ENCODE measurements at regions not wholly inside any gene's neighbourhood (a gene's known extent, or its start where the extent isn't known, plus 50 kb on each side); places are given as distances from the start of the nearest gene placed in this dataset.
A peak's percentile ranks its signal among the peaks of the same experiment; 100 is the strongest.

GRCh38 chr9:31335529-31336234, 1048.8 kb upstream of the ACO1 start:
- TF ChIP-seq, protein P1, sequence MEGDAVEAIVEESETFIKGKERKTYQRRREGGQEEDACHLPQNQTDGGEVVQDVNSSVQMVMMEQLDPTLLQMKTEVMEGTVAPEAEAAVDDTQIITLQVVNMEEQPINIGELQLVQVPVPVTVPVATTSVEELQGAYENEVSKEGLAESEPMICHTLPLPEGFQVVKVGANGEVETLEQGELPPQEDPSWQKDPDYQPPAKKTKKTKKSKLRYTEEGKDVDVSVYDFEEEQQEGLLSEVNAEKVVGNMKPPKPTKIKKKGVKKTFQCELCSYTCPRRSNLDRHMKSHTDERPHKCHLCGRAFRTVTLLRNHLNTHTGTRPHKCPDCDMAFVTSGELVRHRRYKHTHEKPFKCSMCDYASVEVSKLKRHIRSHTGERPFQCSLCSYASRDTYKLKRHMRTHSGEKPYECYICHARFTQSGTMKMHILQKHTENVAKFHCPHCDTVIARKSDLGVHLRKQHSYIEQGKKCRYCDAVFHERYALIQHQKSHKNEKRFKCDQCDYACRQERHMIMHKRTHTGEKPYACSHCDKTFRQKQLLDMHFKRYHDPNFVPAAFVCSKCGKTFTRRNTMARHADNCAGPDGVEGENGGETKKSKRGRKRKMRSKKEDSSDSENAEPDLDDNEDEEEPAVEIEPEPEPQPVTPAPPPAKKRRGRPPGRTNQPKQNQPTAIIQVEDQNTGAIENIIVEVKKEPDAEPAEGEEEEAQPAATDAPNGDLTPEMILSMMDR (IDR thresholded peaks at IDR 0.05): no peak
- Histone ChIP-seq H3K9me3 (peaks cover 0 to 6% (median 0%) of the 10 kb centered on the region in 11 donors), H3K36me3 (no peaks in the 10 kb centered on the region), H3K27me3 (no peaks in the 10 kb centered on the region), H3K4me1 (peaks cover 0 to 20% (median 12%) of the 10 kb centered on the region in 9 donors), H3K4me3 (no peak overlapping the region), H3K27ac (peak overlapping the region in 6 of 10 donors; percentile 3 to 64 (median 47))
- DNase-seq (peak in 1 of 2 donors; percentile 9), ATAC-seq (peak in 5 of 8 donors; percentile 25 to 85 (median 53))
- intact Hi-C loops (cut with DNase I): no loop called here
- WGBS, 2 donors: 49 to 54% methylated on average over 4 of the region's 4 CpGs

DNA sequence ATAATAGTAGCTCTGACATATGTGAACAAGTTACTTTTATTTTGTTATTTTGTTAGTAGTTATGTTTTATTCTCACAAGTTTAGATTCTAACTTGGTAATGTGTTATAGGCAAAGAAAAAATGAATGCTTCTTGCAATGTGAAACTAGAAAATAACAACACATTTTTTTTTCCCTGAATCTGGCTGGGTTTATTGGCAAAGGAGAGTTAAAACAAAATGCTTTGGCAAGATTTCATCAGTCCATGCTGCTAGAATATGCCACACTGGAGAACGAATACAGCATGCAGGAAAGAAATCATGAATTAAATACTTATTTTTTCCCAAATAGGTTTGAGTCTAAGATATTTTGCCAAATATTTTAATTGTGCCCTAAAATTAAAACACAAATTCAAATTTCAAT, 1048.1 kb upstream of the ACO1 start:
- ATAC-seq: no peak
- H3K27me3 ChIP-seq: no peaks in the 10 kb centered on the region
- DNase-seq: no peak
- intact Hi-C loops (cut with DNase I): no loop called here
- no peaks in the 10 kb centered on the region for H3K36me3 ChIP-seq
- WGBS, 2 donors: 31 to 40% methylated on average over 1 of the region's 1 CpG
- no peak overlapping the region for H3K4me3 ChIP-seq
- TF ChIP-seq, protein P1 (IDR thresholded peaks at IDR 0.05): no peak
- H3K27ac ChIP-seq: peak overlapping the region in 5 of 10 donors; percentile 3 to 64 (median 49)
- H3K9me3 ChIP-seq: peaks cover 0 to 6% (median 0%) of the 10 kb centered on the region in 11 donors
- peaks cover 0 to 20% (median 12%) of the 10 kb centered on the region in 9 donors for H3K4me1 ChIP-seq

- peaks cover 0 to 20% (median 12%) of the 10 kb centered on the region in 9 donors for H3K4me1 ChIP-seq
- intact Hi-C loops (cut with DNase I): no loop called here
- TF ChIP-seq, protein P1 (IDR thresholded peaks at IDR 0.05): no peak
- no peak overlapping the region for H3K4me3 ChIP-seq
- 90 to 98% methylated on average over 1 of the region's 1 CpG for WGBS, 2 donors
- no peak for ATAC-seq
- peaks cover 0 to 6% (median 0%) of the 10 kb centered on the region in 11 donors for H3K9me3 ChIP-seq
- no peaks in the 10 kb centered on the region for H3K27me3 ChIP-seq
- H3K36me3 ChIP-seq: no peaks in the 10 kb centered on the region
- H3K27ac ChIP-seq: peak overlapping the region in 3 of 10 donors; percentile 45 to 64 (median 57)
- no peak for DNase-seq
These were observed 1047.6 kb upstream of the ACO1 start for GRCh38 chr9:31336841-31337240.

DNA sequence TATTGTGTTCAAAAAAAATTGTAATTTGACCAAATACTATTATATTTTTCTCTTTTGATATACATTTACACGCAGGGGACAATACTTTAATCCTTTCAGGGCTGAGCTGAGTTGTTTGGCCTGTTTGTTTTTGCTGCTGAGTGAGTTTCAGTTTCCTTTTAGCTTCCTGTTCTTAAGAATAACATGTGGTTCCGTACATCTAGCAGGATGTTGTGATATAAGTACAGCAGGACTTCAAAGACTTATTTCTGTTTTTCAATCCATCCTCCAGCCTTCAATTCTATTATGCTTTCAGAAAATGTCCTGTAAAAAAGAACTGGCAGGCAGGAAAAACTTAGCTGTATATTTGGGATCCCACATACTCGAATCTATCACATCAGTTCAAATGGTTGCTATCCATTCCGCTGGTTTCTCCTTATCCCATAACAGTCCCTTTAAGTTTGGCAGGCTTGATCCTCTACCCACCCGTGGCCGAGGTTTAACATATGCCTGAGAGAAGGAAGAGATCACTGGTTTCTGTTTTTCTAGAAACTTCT, 1037.3 kb upstream of the ACO1 start:
- H3K27me3 ChIP-seq: no peaks in the 10 kb centered on the region
- peaks cover 0 to 15% (median 5%) of the 10 kb centered on the region in 11 donors for H3K9me3 ChIP-seq
- DNase-seq: no peak
- ATAC-seq: peak in 6 of 8 donors; percentile 55 to 70 (median 58)
- H3K27ac ChIP-seq: peak overlapping the region in 6 of 10 donors; percentile 32 to 84 (median 48)
- no peaks in the 10 kb centered on the region for H3K36me3 ChIP-seq
- intact Hi-C loops (cut with DNase I): no loop called here
- peaks cover 0 to 18% (median 7%) of the 10 kb centered on the region in 9 donors for H3K4me1 ChIP-seq
- peak overlapping the region in 6 of 10 donors; percentile 14 to 34 (median 27) for H3K4me3 ChIP-seq
- TF ChIP-seq, protein P1 (IDR thresholded peaks at IDR 0.05): no peak
- WGBS, 2 donors: 35 to 43% methylated on average over 6 of the region's 6 CpGs
